Trophoblast cell (in vitro differentiated cells and primary cell): ENCODE measurements at regions not wholly inside any gene's neighbourhood (a gene's known extent, or its start where the extent isn't known, plus 50 kb on each side); places are given as distances from the start of the nearest gene placed in this dataset.

Experiments used
- DNase-seq, 2 donors: peaks; one replicate each; pipeline ENCODE4 v3.0.0-alpha.2; 2016
- H2AFZ ChIP-seq: 2 replicates; pipeline ENCODE4 v1.6.1; 2013; ENCODE audit warnings: low read length, moderate library complexity, mild to moderate bottlenecking; ENCODE audit not compliant: insufficient read depth, poor library complexity
- H2AK5ac ChIP-seq: 2 replicates; pipeline ENCODE4 v1.6.1; 2013; ENCODE audit warnings: mild to moderate bottlenecking, low read length
- H2BK120ac ChIP-seq: 2 replicates; pipeline ENCODE4 v1.6.1; 2013; ENCODE audit warnings: low read length, mild to moderate bottlenecking, moderate library complexity; ENCODE audit not compliant: insufficient read depth, poor library complexity
- H2BK12ac ChIP-seq: 2 replicates; pipeline ENCODE4 v1.6.1; 2013; ENCODE audit warnings: mild to moderate bottlenecking, low read length, moderate library complexity
- H2BK5ac ChIP-seq: 2 replicates; pipeline ENCODE4 v1.6.1; 2013; ENCODE audit warnings: low read length, low read depth, moderate library complexity, mild to moderate bottlenecking; ENCODE audit not compliant: poor library complexity
- H3K14ac ChIP-seq: 2 replicates; pipeline ENCODE4 v1.6.1; 2013; ENCODE audit warnings: mild to moderate bottlenecking, low read length
- H3K18ac ChIP-seq: 2 replicates; pipeline ENCODE4 v1.6.1; 2013; ENCODE audit warnings: mild to moderate bottlenecking, low read length
- H3K23ac ChIP-seq: 2 replicates; pipeline ENCODE4 v1.6.1; 2013; ENCODE audit warnings: low read length
- H3K27ac ChIP-seq: 2 replicates; pipeline ENCODE4 v1.5.1; 2013; ENCODE audit warnings: low read depth, mild to moderate bottlenecking, inconsistent platforms, low read length, moderate library complexity
- H3K27me3 ChIP-seq: 2 replicates; pipeline ENCODE4 v1.6.1; 2013; ENCODE audit warnings: inconsistent platforms, mild to moderate bottlenecking, low read length, moderate library complexity; ENCODE audit not compliant: insufficient read depth
- H3K36me3 ChIP-seq, 2 experiments: 1 replicate in 1 of 2; 2 replicates in 1 of 2; pipeline ENCODE4 v1.6.1; 2013; ENCODE audit warnings: low read length in 2 of 2, mild to moderate bottlenecking in 2 of 2, moderate library complexity in 1 of 2; ENCODE audit not compliant: insufficient read depth in 2 of 2, control insufficient read depth in 1 of 2
- H3K4ac ChIP-seq: 2 replicates; pipeline ENCODE4 v1.6.1; 2013; ENCODE audit warnings: low read depth, mild to moderate bottlenecking, low read length, moderate library complexity
- H3K4me1 ChIP-seq, 2 experiments: 1 replicate in 1 of 2; 2 replicates in 1 of 2; pipeline ENCODE4 v1.6.1; 2013; ENCODE audit warnings: low read length in 2 of 2, mild to moderate bottlenecking in 2 of 2, moderate library complexity in 1 of 2; ENCODE audit not compliant: insufficient read depth in 2 of 2, control insufficient read depth in 1 of 2
- H3K4me2 ChIP-seq: 2 replicates; pipeline ENCODE4 v1.6.1; 2013; ENCODE audit warnings: inconsistent platforms, mild to moderate bottlenecking, low read length, moderate library complexity
- H3K4me3 ChIP-seq: 2 replicates; pipeline ENCODE4 v1.5.1; 2013; ENCODE audit warnings: mild to moderate bottlenecking, low read depth, low read length, inconsistent platforms
- H3K79me1 ChIP-seq: one replicate; pipeline ENCODE4 v1.6.1; 2013; ENCODE audit warnings: low read length
- H3K79me2 ChIP-seq: 2 replicates; pipeline ENCODE4 v1.6.1; 2013; ENCODE audit warnings: low read length, mild to moderate bottlenecking; ENCODE audit not compliant: control insufficient read depth, insufficient read depth, poor library complexity
- H3K9ac ChIP-seq: 2 replicates; pipeline ENCODE4 v1.6.1; 2013; ENCODE audit warnings: mild to moderate bottlenecking, low read length
- H3K9me3 ChIP-seq: 2 replicates; pipeline ENCODE4 v1.6.1; 2013; ENCODE audit warnings: low read depth, mild to moderate bottlenecking, control low read depth, inconsistent platforms, low read length; ENCODE audit not compliant: insufficient read depth
- H4K12ac ChIP-seq: 2 replicates; pipeline ENCODE4 v1.6.1; 2013; ENCODE audit warnings: low read depth, mild to moderate bottlenecking, low read length, moderate library complexity
- H4K8ac ChIP-seq: 2 replicates; pipeline ENCODE4 v1.6.1; 2013; ENCODE audit warnings: low read depth, mild to moderate bottlenecking, low read length, moderate library complexity
- H4K91ac ChIP-seq: one replicate; pipeline ENCODE4 v1.6.1; 2013; ENCODE audit warnings: low read depth, mild to moderate bottlenecking, low read length, moderate library complexity
- WGBS: extraction: QIAGEN DNeasy Blood & Tissue Kit; methylation state at CpG from one replicate; pipeline ENCODE4 v1.1.7; 2013; ENCODE audit warnings: missing lambda C conversion rate; ENCODE audit not compliant: insufficient read length, insufficient coverage; ENCODE audit errors: extremely low coverage; 5-methylcytosine and 5-hydroxymethylcytosine counted together

- no peak overlapping the region for H4K91ac ChIP-seq
- H3K36me3 ChIP-seq, result no peaks in the 10 kb centered on the region
- H3K27me3 ChIP-seq, result no peaks in the 10 kb centered on the region
- no peak overlapping the region for H3K9ac ChIP-seq
- no peak overlapping the region for H2AFZ ChIP-seq
- no peak overlapping the region for H3K18ac ChIP-seq
- H2BK12ac ChIP-seq, result no peak overlapping the region
- H3K27ac ChIP-seq, result no peak overlapping the region
- no peak overlapping the region for H3K4ac ChIP-seq
- H3K23ac ChIP-seq, result no peak overlapping the region
- no peak overlapping the region for H3K4me3 ChIP-seq
- no peak overlapping the region for H4K12ac ChIP-seq
- no peak overlapping the region for H2AK5ac ChIP-seq
- peaks cover 2% of the 10 kb centered on the region for H3K9me3 ChIP-seq
- H2BK5ac ChIP-seq, result no peak overlapping the region
- WGBS, result no CpG with 5 or more reads among the region's 2 CpGs
- H4K8ac ChIP-seq, result no peak overlapping the region
- H3K14ac ChIP-seq, result no peak overlapping the region
- no peak for DNase-seq
- no peaks in the 10 kb centered on the region for H3K79me1 ChIP-seq
- no peak overlapping the region for H3K4me2 ChIP-seq
- no peaks in the 10 kb centered on the region for H3K79me2 ChIP-seq
- H2BK120ac ChIP-seq, result no peak overlapping the region
- no peaks in the 10 kb centered on the region for H3K4me1 ChIP-seq
Measured at GRCh38 chr13:78993792-78994191, 334.8 kb upstream of the OBI1 start.

- Histone ChIP-seq H3K79me2 (no peaks in the 10 kb centered on the region), H3K4ac (no peak overlapping the region), H4K91ac (no peak overlapping the region), H4K12ac (no peak overlapping the region), H3K4me3 (no peak overlapping the region), H3K27ac (no peak overlapping the region), H3K4me2 (no peak overlapping the region), H3K36me3 (no peaks in the 10 kb centered on the region), H2AFZ (no peak overlapping the region), H2BK5ac (no peak overlapping the region), H3K9ac (no peak overlapping the region), H2AK5ac (no peak overlapping the region), H4K8ac (no peak overlapping the region), H3K14ac (no peak overlapping the region), H3K79me1 (no peaks in the 10 kb centered on the region), H3K4me1 (no peaks in the 10 kb centered on the region), H3K9me3 (no peaks in the 10 kb centered on the region), H2BK12ac (no peak overlapping the region), H3K27me3 (no peaks in the 10 kb centered on the region), H2BK120ac (no peak overlapping the region), H3K18ac (no peak overlapping the region), H3K23ac (no peak overlapping the region)
- WGBS, result no CpG with 5 or more reads among the region's 4 CpGs
- DNase-seq, result no peak
Measured at GRCh38 chr13:78981913-78982312, 323.0 kb upstream of the OBI1 start.

- H2BK5ac ChIP-seq, result no peak overlapping the region
- no peak for DNase-seq
- no peak overlapping the region for H4K12ac ChIP-seq
- H3K9me3 ChIP-seq, result no peaks in the 10 kb centered on the region
- H3K36me3 ChIP-seq, result no peaks in the 10 kb centered on the region
- H4K8ac ChIP-seq, result no peak overlapping the region
- no peak overlapping the region for H3K4ac ChIP-seq
- no peak overlapping the region for H4K91ac ChIP-seq
- no peak overlapping the region for H2BK120ac ChIP-seq
- H3K9ac ChIP-seq, result no peak overlapping the region
- H2AFZ ChIP-seq, result no peak overlapping the region
- WGBS, result no CpG with 5 or more reads among the region's 5 CpGs
- no peak overlapping the region for H3K4me2 ChIP-seq
- H3K27ac ChIP-seq, result no peak overlapping the region
- H2BK12ac ChIP-seq, result no peak overlapping the region
- H3K14ac ChIP-seq, result no peak overlapping the region
- H3K4me3 ChIP-seq, result no peak overlapping the region
- H3K18ac ChIP-seq, result no peak overlapping the region
- H3K27me3 ChIP-seq, result no peaks in the 10 kb centered on the region
- no peaks in the 10 kb centered on the region for H3K4me1 ChIP-seq
- H3K79me1 ChIP-seq, result no peaks in the 10 kb centered on the region
- H3K23ac ChIP-seq, result no peak overlapping the region
- H2AK5ac ChIP-seq, result no peak overlapping the region
- H3K79me2 ChIP-seq, result no peaks in the 10 kb centered on the region
Measured at GRCh38 chr13:78979349-78979748, 320.4 kb upstream of the OBI1 start.

- no CpG with 5 or more reads among the region's 2 CpGs for WGBS
- Histone ChIP-seq H4K8ac (no peak overlapping the region), H3K18ac (no peak overlapping the region), H3K4me1 (no peaks in the 10 kb centered on the region), H3K79me1 (no peaks in the 10 kb centered on the region), H2BK12ac (no peak overlapping the region), H2AFZ (no peak overlapping the region), H2BK5ac (no peak overlapping the region), H3K27me3 (no peaks in the 10 kb centered on the region), H3K23ac (no peak overlapping the region), H3K4me3 (no peak overlapping the region), H3K9ac (no peak overlapping the region), H3K36me3 (no peaks in the 10 kb centered on the region), H3K27ac (no peak overlapping the region), H4K12ac (no peak overlapping the region), H3K4me2 (no peak overlapping the region), H3K9me3 (no peaks in the 10 kb centered on the region), H2AK5ac (no peak overlapping the region), H3K4ac (no peak overlapping the region), H2BK120ac (no peak overlapping the region), H4K91ac (no peak overlapping the region), H3K79me2 (no peaks in the 10 kb centered on the region), H3K14ac (no peak overlapping the region)
- peak; percentile 41 to 85 for DNase-seq
Measured at GRCh38 chr13:78978381-78978998, 319.5 kb upstream of the OBI1 start.
